ENCODE measurements at regions not wholly inside any gene's neighbourhood (a gene's known extent, or its start where the extent isn't known, plus 50 kb on each side); places are given as distances from the start of the nearest gene placed in this dataset.
"Not testable (repeated sequence)": the region's sequence is repeated elsewhere in the genome, so short reads cannot be mapped to it uniquely, and the experiment has no call there.

GRCh38 chr9:65385655-65386024 is 100.6 kb upstream of the FOXD4L5 start:
- not testable (repeated sequence) for TF ChIP-seq CTCF (IDR thresholded peaks at IDR 0.05 in 4 of 5, conservative IDR thresholded peaks at IDR 0.05 in 1 of 5); POLR2A (IDR thresholded peaks at IDR 0.05)

All from gastrocnemius medialis (tissue), 4 donors.